ENCODE measurements at regions not wholly inside any gene's neighbourhood (a gene's known extent, or its start where the extent isn't known, plus 50 kb on each side); places are given as distances from the start of the nearest gene placed in this dataset.

DNA sequence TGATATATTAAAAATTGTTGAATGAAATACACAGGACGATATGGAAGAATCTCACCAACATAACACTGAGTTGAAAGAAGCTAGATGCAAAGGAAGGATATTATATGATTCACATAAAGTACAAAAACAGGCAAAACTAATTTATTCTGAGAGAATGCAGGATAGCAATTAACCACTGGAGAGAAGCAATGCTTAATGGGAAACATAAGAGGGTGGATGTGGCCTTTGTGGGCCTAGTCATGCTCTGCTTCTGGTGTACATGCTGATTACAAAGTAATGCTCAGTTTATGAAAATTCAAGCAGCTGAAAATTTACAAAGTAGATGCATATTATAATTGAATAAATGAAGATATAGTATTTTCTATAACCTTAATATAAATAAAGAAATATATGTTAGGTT, 326.4 kb upstream of the ADAMTS5 start:
- DNase-seq (ENCODE audit: insufficient read length, low spot score): no peak
- FAIRE-seq: no peak
- TF ChIP-seq CTCF (IDR thresholded peaks at IDR 0.05; ENCODE audit: insufficient read depth, missing control alignments): no peak

DNA sequence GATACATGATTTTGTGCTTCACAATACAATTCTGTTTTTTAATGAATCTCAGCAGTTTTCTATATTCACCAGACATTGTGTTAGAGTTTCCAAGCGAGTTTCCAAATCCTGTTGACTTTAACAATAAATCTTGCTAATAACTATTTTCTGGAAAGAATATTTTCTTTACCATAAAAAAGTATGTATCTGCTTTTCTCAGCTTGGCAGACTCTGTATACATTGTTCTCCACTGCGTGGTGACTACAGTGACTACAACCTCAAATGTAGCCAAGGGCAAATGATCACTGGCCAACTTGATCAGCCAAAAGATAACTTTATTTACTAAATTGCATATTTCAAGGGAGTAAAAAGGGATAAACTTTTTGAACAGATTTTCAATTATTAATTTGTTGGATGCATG, 325.9 kb upstream of the ADAMTS5 start:
- TF ChIP-seq CTCF (IDR thresholded peaks at IDR 0.05; ENCODE audit: insufficient read depth, missing control alignments): no peak
- no peak for DNase-seq (ENCODE audit: insufficient read length, low spot score)
- no peak for FAIRE-seq

DNA sequence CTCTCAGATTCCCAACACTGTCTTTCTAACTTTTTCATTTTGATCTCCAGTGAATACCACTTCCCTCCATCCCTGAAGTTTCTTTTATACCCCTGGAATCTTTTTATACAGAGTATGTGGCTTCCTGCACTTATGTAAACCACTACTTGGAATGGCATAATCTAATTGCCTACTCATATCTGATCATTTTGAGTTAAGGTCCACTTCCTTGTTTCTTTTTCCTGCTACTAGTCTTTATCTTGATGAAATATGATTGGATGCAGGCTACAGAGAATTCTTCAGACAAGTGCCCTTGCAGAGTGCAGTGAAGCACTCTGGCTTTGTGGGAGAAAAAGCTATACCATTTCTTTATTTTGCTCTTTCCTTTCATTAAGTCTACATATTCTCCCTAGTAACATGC, 325.3 kb upstream of the ADAMTS5 start:
- DNase-seq (ENCODE audit: insufficient read length, low spot score) (no peak), FAIRE-seq (no peak)
- no peak for TF ChIP-seq CTCF (IDR thresholded peaks at IDR 0.05; ENCODE audit: insufficient read depth, missing control alignments)

- DNase-seq (ENCODE audit: insufficient read length, low spot score): no peak
These were observed 324.1 kb upstream of the ADAMTS5 start for GRCh38 chr21:27291006-27291405.

DNA sequence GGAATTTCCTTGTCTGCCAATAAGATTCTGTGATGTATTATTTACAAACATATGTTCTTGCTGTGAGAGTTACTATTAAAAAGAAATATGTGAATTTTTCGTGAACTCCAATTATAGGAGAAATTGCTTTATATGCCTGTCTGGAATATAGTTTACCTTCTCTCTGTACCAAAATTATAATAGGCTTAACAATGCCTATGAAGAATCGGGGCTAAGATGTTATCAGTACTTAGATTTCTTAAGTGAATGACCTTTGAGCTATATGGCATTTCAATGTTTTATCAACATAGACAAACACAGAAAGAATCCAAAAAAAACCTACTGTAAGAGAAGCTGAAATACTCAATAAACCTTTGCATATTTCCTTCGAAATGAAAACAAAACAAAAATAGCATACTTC, 323.1 kb upstream of the ADAMTS5 start:
- TF ChIP-seq CTCF (IDR thresholded peaks at IDR 0.05; ENCODE audit: insufficient read depth, missing control alignments): no peak
- no peak for DNase-seq (ENCODE audit: insufficient read length, low spot score)
- FAIRE-seq: no peak

More at GRCh38 chr21:27291006-27291405, 324.1 kb upstream of the ADAMTS5 start:
- FAIRE-seq: no peak
- TF ChIP-seq CTCF (IDR thresholded peaks at IDR 0.05; ENCODE audit: insufficient read depth, missing control alignments): no peak

GRCh38 chr21:27286760-27287159, 319.9 kb upstream of the ADAMTS5 start:
- DNase-seq (ENCODE audit: insufficient read length, low spot score): no peak
- no peak for FAIRE-seq
- TF ChIP-seq CTCF (IDR thresholded peaks at IDR 0.05; ENCODE audit: insufficient read depth, missing control alignments): no peak

- FAIRE-seq: no peak
- DNase-seq (ENCODE audit: insufficient read length, low spot score): no peak
- no peak for TF ChIP-seq CTCF (IDR thresholded peaks at IDR 0.05; ENCODE audit: insufficient read depth, missing control alignments)
These were observed 310.2 kb upstream of the ADAMTS5 start for GRCh38 chr21:27277110-27277509.

Data from D721Med (cell line).